Natural killer cell treated with Interleukin-12 subunit alpha and Interleukin-12 subunit beta and Interleukin-15 and Interleukin-18, amount 100 ng/mL, for 72 hours (primary cell): ENCODE measurements at regions not wholly inside any gene's neighbourhood (a gene's known extent, or its start where the extent isn't known, plus 50 kb on each side); places are given as distances from the start of the nearest gene placed in this dataset.

Experiments used
- ATAC-seq, 2 donors: fragments of 150-1000 bp; cut with Tn5 transposase in 1 of 2; sonication (Bioruptor Pico), chemical (Tn5 transposase) in 1 of 2; 2 replicates each; pipeline ENCODE4 v1.10.0; 2021
- DNase-seq: peaks from one replicate; pipeline ENCODE4 v3.0.0; 2022; ENCODE audit warnings: low spot score
- H3K27ac Mint-ChIP-seq, 2 donors: 1 replicate in 1 of 2; 2 replicates in 1 of 2; pipeline ENCODE4 v1.8.0; 2022; ENCODE audit warnings: mixed read lengths in 2 of 2, mild to moderate bottlenecking in 1 of 2, moderate library complexity in 1 of 2
- H3K27me3 Mint-ChIP-seq, 2 donors: 1 replicate in 1 of 2; 2 replicates in 1 of 2; pipeline ENCODE4 v1.8.0; 2022; ENCODE audit warnings: mixed read lengths in 2 of 2
- H3K36me3 Mint-ChIP-seq: one replicate; pipeline ENCODE4 v1.8.0; 2022; ENCODE audit warnings: mixed read lengths
- H3K4me1 Mint-ChIP-seq, 2 donors: 1 replicate in 1 of 2; 2 replicates in 1 of 2; pipeline ENCODE4 v1.8.0; 2022; ENCODE audit warnings: low read depth in 2 of 2, mixed read lengths in 2 of 2, mild to moderate bottlenecking in 1 of 2
- H3K4me3 Mint-ChIP-seq: one replicate; pipeline ENCODE4 v1.8.0; 2022; ENCODE audit warnings: mixed read lengths
- H3K9me3 Mint-ChIP-seq: 2 replicates; pipeline ENCODE4 v1.8.0; 2022; ENCODE audit warnings: mixed read lengths

DNA sequence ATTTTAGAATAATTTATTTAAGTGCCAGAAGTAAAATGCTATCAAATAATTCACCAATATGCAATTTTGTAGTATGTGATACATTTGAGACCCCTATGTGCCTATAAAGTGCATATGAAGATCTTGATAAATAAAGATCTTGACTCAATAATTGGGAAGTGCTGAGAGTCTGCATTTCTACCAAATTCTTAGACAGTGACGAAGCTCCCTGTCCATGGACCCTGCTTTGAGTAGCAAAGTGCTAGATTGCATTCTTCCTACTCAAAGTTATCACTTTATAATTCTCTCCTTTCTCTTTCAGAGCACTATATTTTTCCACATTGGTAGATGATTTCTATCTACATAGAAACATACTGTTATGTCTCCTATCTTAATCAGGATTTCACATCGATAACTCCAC, 1393.9 kb downstream of the ARAP2 start:
- DNase-seq (no peak), ATAC-seq (no peak)
- H3K4me3 Mint-ChIP-seq: no peak overlapping the region
- H3K4me1 Mint-ChIP-seq: no peaks in the 10 kb centered on the region
- H3K27ac Mint-ChIP-seq: no peak overlapping the region
- peaks cover 8% of the 10 kb centered on the region for H3K9me3 Mint-ChIP-seq
- no peaks in the 10 kb centered on the region for H3K27me3 Mint-ChIP-seq
- H3K36me3 Mint-ChIP-seq: no peaks in the 10 kb centered on the region

DNA sequence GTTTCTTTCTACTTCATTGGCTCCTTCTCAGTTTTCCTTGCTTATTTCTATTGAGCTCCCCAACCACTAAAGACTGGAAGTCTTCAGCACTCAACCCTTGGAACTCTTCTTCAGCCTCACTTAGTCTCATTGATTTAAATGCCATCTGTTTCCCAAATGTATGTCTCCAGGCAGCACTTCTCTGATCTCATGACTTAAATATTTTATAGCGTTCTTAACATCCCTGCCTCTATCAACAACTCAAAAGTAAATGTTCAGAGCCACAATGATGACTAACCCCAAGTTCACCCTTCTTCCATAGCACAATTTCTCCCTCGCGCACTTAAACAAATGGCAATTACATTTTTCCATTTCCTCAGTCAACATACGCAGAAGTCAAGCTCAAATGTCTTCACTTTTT, 1393.3 kb downstream of the ARAP2 start:
- ATAC-seq (no peak), DNase-seq (no peak)
- Mint-ChIP-seq H3K27me3 (no peaks in the 10 kb centered on the region), H3K4me1 (no peaks in the 10 kb centered on the region), H3K27ac (no peak overlapping the region), H3K4me3 (no peak overlapping the region), H3K9me3 (peaks cover 8% of the 10 kb centered on the region), H3K36me3 (no peaks in the 10 kb centered on the region)

DNA sequence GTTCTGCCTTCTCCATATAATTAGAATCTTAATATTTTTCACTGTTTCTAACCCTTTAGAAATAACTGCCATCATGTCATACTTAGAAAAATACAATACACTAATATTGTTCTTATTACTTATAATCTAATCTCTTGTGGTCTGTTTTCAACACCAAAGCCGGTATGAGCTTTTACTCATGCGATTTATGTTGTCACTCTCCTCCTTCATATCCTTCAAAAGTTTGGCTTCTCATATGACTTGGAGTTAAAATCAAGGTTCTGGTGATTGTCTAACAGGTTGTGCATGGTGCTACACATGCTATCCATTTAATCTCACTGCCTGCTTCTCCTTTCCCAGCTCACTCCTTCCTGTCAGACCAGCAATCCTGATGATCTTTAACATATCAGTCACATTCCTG, 1392.9 kb downstream of the ARAP2 start:
- no peak for DNase-seq
- Mint-ChIP-seq H3K4me3 (no peak overlapping the region), H3K27ac (no peak overlapping the region), H3K36me3 (no peaks in the 10 kb centered on the region), H3K4me1 (no peaks in the 10 kb centered on the region), H3K9me3 (peaks cover 10% of the 10 kb centered on the region), H3K27me3 (no peaks in the 10 kb centered on the region)
- no peak for ATAC-seq

DNA sequence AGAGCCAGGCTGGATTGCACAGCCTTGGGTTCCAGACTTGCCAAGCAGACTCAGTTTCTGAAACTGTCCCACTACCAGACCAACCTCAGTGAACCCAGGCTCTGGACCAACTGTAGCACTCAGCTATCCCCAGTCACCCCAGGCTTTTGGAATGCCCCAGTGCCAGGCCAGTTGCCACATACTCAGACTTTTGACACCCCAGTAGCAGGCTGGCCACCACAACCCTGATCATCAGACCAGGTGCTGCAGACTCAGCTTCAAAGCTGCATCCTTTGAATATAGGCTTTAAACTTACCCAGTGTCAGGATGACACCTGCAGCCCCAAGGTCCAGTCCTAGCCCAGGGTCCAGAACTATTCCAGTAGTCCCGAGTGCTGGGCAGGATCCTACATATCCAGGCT, 1389.9 kb downstream of the ARAP2 start:
- DNase-seq (no peak), ATAC-seq (no peak)
- Mint-ChIP-seq H3K27me3 (no peaks in the 10 kb centered on the region), H3K27ac (no peak overlapping the region), H3K4me1 (no peaks in the 10 kb centered on the region), H3K4me3 (no peak overlapping the region), H3K9me3 (peaks cover 17% of the 10 kb centered on the region), H3K36me3 (no peaks in the 10 kb centered on the region)

DNA sequence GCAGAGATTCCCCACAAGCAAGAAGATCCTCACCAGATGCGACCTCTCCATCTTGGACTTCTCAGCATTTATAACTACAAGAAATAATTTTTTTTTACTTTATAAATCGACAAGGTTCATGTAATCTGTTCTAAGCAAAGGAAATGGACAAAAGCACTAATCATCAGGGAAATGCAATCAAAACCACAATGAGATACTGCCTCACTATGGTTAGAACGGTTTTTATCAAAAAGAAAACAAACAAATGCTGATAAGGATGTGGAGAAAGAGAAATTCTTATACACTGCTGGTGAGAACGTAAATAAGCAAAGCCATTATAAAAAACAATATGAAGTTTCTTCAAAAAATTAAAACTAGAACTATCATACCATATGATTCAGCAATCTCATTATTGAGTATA, 1382.6 kb downstream of the ARAP2 start:
- Mint-ChIP-seq H3K4me1 (no peaks in the 10 kb centered on the region), H3K27me3 (no peaks in the 10 kb centered on the region), H3K4me3 (no peak overlapping the region), H3K27ac (no peak overlapping the region), H3K9me3 (peaks cover 7% of the 10 kb centered on the region), H3K36me3 (no peaks in the 10 kb centered on the region)
- no peak for DNase-seq
- no peak for ATAC-seq

DNA sequence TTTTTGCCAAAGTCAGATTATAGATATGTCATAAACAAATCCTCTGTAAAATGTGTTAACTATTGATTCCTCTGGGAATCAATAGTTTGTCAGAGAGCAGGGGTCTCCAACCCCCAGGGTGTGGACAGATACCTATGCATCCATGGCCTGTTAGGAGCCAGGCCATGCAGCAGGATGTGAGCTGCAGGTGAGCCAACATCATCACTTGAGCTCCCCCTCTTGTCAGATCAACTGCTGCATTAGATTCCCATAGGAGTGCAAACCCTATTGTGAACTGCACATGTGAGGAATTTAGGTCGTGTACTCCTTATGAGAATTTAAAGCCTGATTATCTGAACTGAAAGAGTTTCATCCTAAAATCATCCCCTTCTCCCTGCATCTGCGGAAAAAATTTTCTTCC, 1365.4 kb downstream of the ARAP2 start:
- peaks cover 8% of the 10 kb centered on the region for H3K36me3 Mint-ChIP-seq
- ATAC-seq: no peak
- no peaks in the 10 kb centered on the region for H3K4me1 Mint-ChIP-seq

DNA sequence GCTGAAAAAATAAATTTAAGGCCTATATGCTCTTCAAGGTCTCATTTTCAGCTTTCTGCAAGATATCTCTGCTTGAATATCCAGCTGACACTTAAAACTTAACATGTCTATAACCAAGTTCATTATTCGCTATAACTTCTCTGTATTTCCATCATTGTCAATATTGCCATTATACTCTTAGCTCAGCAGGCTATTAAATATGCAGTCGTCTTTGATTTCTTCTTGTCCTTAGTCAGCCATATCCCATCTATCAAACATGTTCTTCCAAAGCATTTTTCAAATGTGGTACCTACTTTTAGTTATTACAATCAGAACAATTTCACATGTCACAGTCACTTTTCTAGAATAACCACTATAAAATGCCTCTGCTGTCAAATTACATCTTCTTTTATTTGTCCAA, 1364.1 kb downstream of the ARAP2 start:
- Mint-ChIP-seq H3K9me3 (peaks cover 15% of the 10 kb centered on the region), H3K4me3 (no peak overlapping the region), H3K4me1 (no peaks in the 10 kb centered on the region), H3K27me3 (no peaks in the 10 kb centered on the region), H3K27ac (no peak overlapping the region), H3K36me3 (peaks cover 4% of the 10 kb centered on the region)
- ATAC-seq: no peak
- no peak for DNase-seq

More for the DNA sequence above, 1365.4 kb downstream of the ARAP2 start:
- DNase-seq: no peak
- H3K9me3 Mint-ChIP-seq: peaks cover 23% of the 10 kb centered on the region
- H3K27me3 Mint-ChIP-seq: no peaks in the 10 kb centered on the region
- no peak overlapping the region for H3K27ac Mint-ChIP-seq
- H3K4me3 Mint-ChIP-seq: no peak overlapping the region

DNA sequence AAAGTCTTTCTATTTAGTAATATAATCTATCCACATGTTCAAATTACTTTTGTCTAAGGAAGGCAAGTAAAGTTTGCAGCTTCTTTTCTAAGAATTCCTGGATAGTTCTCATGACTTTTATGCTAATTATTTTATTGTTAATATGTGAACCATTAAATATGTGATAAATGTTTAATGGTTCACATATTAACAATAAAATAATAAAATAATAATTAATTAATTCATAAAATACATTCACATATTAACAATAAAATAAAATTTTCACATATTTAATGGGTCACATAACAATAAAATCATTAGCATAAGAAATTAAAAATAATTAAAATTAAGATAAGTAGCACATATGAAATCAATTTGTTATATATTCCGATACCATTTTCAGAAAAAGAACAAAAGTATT, 1352.4 kb downstream of the ARAP2 start:
- H3K4me3 Mint-ChIP-seq: no peak overlapping the region
- no peak overlapping the region for H3K27ac Mint-ChIP-seq
- H3K27me3 Mint-ChIP-seq: no peaks in the 10 kb centered on the region
- no peak for ATAC-seq
- peaks cover 8% of the 10 kb centered on the region for H3K9me3 Mint-ChIP-seq
- no peak for DNase-seq
- H3K36me3 Mint-ChIP-seq: no peaks in the 10 kb centered on the region
- no peaks in the 10 kb centered on the region for H3K4me1 Mint-ChIP-seq

DNA sequence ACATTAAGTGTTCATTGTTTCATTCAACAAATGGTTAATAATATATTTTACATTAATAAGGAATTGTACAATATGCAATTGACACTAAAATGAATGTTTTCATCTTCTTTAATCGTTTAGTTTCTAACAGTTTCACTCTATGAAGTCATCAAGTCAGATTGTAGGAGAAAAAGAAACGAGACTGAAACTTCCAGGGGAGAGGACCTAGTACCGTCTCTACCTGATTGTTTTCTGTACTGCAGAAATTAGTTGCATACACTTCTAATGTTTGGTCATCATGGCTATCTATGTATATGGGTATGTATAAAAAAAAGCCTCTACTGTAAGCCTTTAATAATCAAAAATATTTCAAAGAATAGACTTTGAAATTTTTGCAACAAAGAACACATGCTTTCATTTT, 1350.9 kb downstream of the ARAP2 start:
- Mint-ChIP-seq H3K4me1 (no peaks in the 10 kb centered on the region), H3K27ac (no peak overlapping the region), H3K9me3 (peaks cover 11% of the 10 kb centered on the region), H3K27me3 (no peaks in the 10 kb centered on the region), H3K36me3 (no peaks in the 10 kb centered on the region), H3K4me3 (no peak overlapping the region)
- no peak for ATAC-seq
- DNase-seq: no peak

DNA sequence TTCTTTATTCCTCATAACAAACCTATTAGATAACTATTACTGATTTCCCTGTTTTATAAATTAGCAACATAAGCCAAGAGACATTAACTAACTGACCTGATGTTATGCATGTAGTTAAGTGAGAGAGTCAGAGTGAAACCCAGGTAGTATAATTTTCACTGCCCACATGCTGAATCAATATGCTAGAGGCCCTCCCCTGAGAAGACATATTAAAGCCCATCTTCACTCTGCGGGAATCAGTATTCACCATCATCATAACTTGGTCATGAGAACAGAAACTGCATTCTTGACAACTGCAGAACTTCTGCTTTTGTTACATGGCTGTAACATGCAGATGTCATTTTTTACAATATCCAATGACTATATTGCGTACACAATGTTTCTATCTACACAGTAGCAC, 1324.3 kb downstream of the ARAP2 start:
- Mint-ChIP-seq H3K4me1 (no peaks in the 10 kb centered on the region), H3K4me3 (no peak overlapping the region), H3K9me3 (peaks cover 11% of the 10 kb centered on the region), H3K36me3 (peaks cover 2% of the 10 kb centered on the region), H3K27me3 (no peaks in the 10 kb centered on the region), H3K27ac (no peak overlapping the region)
- DNase-seq (no peak), ATAC-seq (no peak)

DNA sequence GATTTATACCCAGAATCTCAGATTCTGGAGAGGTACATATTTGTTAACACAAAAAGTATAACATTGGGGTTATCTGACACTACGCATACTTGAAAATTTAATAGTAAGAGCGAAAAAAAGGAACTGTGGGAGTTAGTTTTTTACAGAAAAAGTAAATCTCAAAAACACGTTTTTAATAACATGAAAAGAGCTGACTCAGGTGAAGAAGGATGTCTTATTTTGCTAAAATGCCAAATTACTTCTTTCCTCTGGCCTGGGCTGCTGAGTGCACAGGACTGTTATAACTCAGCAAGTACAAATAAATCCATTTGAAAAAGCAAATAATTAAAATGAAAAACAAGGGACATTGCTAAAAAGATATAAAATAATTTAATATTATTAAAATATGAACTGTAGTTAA, 1322.9 kb downstream of the ARAP2 start:
- H3K4me3 Mint-ChIP-seq: no peak overlapping the region
- ATAC-seq (no peak), DNase-seq (no peak)
- peaks cover 9% of the 10 kb centered on the region for H3K9me3 Mint-ChIP-seq
- no peaks in the 10 kb centered on the region for H3K27me3 Mint-ChIP-seq
- no peaks in the 10 kb centered on the region for H3K4me1 Mint-ChIP-seq
- H3K36me3 Mint-ChIP-seq: no peaks in the 10 kb centered on the region
- no peak overlapping the region for H3K27ac Mint-ChIP-seq

DNA sequence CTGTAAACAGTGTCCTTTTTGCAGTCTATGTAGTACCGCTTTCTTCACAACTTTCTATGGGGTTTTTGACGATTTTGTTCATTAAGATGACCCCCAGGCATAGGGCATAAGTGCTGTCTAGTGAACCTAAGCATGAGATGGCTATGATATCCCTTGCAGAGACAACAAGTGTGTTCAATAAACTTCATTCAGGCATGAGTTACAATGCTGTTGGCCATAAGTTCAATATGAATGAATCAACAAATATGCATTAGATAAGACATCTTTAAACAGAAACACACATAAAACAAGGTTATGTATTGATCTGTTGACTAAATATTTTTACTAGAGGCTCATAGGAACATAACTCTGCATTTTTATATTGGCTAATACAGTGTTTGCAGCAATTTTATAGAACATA, 1322.0 kb downstream of the ARAP2 start:
- no peaks in the 10 kb centered on the region for H3K36me3 Mint-ChIP-seq
- H3K4me3 Mint-ChIP-seq: no peak overlapping the region

DNA sequence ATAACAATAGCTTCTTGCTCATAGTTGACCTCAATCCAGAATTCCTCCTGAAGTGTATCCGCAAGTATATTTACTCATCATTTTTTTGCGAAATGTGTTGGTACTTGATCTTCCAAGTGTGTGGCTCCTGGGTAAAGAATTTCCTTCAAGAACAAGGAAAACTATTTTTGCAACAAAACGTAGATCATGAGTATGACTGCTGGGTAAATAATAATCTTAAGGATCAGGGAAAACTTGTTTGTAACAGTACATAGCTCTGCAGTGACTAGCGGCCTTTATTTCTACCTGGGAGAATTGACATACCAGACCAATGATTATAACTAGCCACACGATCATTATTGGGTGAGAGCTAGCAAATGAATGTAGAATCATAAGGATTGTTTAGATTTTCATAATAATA, 1311.7 kb downstream of the ARAP2 start:
- H3K4me1 Mint-ChIP-seq: no peaks in the 10 kb centered on the region
- H3K9me3 Mint-ChIP-seq: peaks cover 15% of the 10 kb centered on the region
- ATAC-seq (no peak), DNase-seq (no peak)
- no peak overlapping the region for H3K27ac Mint-ChIP-seq
- H3K27me3 Mint-ChIP-seq: no peaks in the 10 kb centered on the region
- H3K4me3 Mint-ChIP-seq: no peak overlapping the region
- H3K36me3 Mint-ChIP-seq: no peaks in the 10 kb centered on the region

More for the DNA sequence above, 1322.0 kb downstream of the ARAP2 start:
- no peaks in the 10 kb centered on the region for H3K27me3 Mint-ChIP-seq
- no peak for DNase-seq
- H3K27ac Mint-ChIP-seq: no peak overlapping the region
- ATAC-seq: no peak
- no peaks in the 10 kb centered on the region for H3K4me1 Mint-ChIP-seq
- peaks cover 9% of the 10 kb centered on the region for H3K9me3 Mint-ChIP-seq

DNA sequence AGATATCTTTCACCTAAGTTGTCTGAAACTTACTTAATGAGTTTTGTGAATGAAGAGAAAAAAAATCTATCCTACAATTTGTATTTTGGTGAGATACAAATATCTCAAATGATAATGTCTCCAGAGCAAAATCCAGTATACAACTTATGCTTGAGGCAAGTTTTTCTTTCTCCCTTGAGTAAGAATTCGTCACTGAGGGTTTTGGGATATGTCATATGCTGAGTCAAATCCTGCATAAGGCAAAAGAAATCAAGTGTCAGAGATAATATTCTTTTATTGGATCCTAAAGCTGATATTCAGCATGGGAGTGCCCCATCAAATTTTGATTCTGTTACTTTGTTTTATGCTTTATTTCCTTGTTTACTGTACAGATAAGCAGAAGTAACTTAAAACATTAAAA, 1308.6 kb downstream of the ARAP2 start:
- Mint-ChIP-seq H3K36me3 (no peaks in the 10 kb centered on the region), H3K27ac (no peak overlapping the region), H3K27me3 (no peaks in the 10 kb centered on the region), H3K4me1 (no peaks in the 10 kb centered on the region), H3K9me3 (peaks cover 8% of the 10 kb centered on the region), H3K4me3 (no peak overlapping the region)
- DNase-seq (no peak), ATAC-seq (no peak)

DNA sequence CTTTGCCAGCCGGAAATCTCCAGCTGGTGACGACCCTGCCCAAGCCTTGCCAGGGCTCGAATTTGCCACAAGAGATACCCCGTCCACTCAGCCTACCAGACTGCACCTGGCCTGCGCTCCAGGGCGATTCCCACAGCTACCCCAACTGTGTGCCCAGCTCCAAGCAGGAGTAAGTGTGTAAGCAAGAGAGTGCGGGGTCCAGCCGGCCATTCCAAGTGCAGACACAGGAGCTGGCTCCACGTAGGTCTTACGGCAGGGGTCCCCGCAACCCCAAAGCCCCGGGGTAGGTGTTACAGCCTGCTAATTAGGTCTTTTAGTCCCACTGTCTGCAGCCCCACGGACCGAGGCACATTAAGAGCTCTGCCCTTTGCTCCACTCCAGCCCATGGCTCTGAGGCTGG, 1305.2 kb downstream of the ARAP2 start:
- Mint-ChIP-seq H3K4me1 (no peaks in the 10 kb centered on the region), H3K27ac (no peak overlapping the region), H3K27me3 (no peaks in the 10 kb centered on the region), H3K9me3 (peaks cover 4% of the 10 kb centered on the region), H3K4me3 (no peak overlapping the region), H3K36me3 (no peaks in the 10 kb centered on the region)
- DNase-seq (no peak), ATAC-seq (no peak)
